ENCODE measurements at regions not wholly inside any gene's neighbourhood (a gene's known extent, or its start where the extent isn't known, plus 50 kb on each side); places are given as distances from the start of the nearest gene placed in this dataset.
"Not testable (repeated sequence)": the region's sequence is repeated elsewhere in the genome, so short reads cannot be mapped to it uniquely, and the experiment has no call there.

- peak in 1 of 2 experiments; percentile 18 for DNase-seq
Measured at GRCh38 chr10:15427843-15428414, 56.8 kb upstream of the FAM171A1 start.

GRCh38 chr10:15426558-15426957 lies 55.5 kb upstream of the FAM171A1 start:
- DNase-seq = no peak

GRCh38 chr10:15426115-15426514 lies 55.0 kb upstream of the FAM171A1 start:
- DNase-seq = no peak

GRCh38 chr10:15421875-15422274 lies 50.8 kb upstream of the FAM171A1 start:
- DNase-seq = not testable (repeated sequence)

Data from SHP77 (cell line).